Inflammatory macrophage treated with lipopolysaccharide for 1 hour (primary cell): ENCODE measurements at regions not wholly inside any gene's neighbourhood (a gene's known extent, or its start where the extent isn't known, plus 50 kb on each side); places are given as distances from the start of the nearest gene placed in this dataset.
A peak's percentile ranks its signal among the peaks of the same experiment; 100 is the strongest.
"Not testable (repeated sequence)": the region's sequence is repeated elsewhere in the genome, so short reads cannot be mapped to it uniquely, and the experiment has no call there.

Experiments
- DNase-seq, 2 donors: peaks; one replicate each; pipeline ENCODE4 v3.0.0-alpha.2; 2020 to 2022

DNA sequence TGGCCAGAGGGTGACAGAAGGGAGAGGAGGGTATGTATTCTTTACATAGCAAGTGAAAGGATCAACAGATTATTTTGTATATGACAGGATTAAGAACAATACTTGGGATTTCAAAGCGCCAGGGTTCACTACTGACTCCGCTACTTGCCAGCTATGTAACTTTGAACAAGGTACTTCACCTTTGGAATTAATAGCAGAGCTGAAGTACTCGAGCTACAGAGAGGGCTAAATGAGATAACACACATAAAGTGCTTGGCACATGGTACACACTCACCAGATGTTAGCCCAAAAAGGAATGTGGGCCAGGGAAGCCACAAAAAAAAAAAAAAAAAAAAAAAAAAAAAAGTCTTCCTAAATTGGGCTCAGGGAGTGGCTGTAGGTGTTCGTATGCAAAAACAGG is 408.4 kb downstream of the BUD13 start:
- DNase-seq, result no peak

DNA sequence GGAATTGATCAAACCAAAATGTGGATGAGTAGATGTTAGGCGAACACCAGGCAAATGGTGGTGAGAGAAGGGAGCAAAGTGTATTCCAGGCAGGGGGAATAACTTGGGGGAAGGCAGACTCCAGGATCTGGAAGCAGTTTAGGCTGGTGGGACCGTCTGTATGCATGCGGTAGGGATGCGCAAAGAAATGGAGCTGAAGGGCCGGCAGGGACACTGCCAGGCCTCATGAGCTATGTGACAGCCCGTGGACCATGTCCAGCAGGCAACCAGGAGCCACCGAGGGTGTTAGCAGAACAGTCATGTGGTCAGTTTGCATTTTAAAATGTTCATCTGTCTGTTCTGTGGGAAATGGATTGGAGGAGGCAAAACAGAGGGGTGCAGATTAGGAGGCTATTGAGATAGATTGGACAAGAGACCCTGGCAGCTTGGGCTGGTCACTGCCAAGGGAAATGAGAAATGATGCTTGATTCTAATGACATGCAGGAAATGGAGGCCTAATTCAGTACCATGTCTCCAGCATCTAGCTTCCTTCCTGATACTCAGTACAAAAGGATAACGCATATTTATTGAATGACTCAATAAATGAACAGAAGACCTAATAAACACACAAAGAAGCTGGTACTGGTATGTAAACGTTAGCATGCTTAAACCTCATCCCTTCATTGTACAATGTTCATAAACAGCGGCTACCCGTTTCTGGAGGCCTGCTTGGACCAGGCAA is 412.4 kb downstream of the BUD13 start:
- DNase-seq, result no peak

DNA sequence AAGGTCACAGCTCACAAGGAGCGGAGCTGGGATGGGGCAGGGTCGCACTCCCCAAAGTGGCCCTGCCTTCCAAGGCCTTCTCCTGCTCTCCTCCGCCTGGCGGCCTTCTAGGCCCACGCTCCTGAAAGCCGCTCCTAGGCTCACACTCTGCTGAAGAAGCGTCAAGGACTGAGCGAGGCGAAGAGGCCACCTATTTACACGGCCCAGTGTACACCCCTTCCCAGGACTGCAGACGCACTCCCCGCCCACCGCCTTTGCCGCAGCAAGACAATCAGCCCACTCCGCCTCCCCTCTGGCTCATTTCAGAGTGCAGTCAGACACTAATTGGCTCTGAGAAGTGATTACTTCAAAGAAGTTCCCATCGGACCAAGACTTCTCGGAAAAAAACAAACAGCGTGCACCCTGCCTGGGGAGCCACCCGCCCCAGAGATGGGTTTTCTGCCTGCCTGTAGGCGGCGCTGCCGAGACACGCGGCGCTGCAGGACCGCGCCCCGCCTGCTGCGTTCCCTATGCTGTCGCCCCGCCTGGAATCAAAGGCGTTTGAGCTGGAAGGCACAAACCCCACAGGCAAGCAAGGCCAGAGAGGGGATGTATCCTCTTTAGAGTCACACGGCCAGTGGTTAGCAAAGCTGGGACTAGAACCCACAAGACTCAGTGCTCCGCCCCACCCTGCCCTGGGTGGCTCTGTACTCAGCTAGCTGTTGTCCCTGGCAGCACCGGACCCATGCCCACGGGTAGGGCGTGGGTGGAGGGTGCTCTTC is 414.8 kb downstream of the BUD13 start:
- peak; percentile 12 to 17 for DNase-seq

DNA sequence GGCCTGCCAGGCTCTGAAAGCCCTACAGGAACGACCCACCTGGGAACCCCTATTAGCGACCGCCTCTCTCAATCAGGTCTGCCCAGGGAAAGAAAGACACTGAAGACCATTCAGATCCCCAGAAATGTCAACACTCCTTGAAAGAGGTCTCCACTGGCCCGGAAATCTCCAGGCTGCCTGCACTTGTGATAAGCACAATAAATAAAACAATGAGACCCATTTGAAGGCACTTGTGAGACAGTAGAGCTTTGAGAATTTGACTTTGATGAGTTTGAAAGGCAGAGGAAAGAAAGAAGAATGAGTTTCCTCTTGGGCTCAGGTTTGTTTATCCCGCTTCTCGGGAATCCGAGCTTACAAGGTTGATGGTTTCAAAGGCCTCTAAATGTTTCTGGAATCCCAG is 416.3 kb downstream of the BUD13 start:
- DNase-seq, result no peak

DNA sequence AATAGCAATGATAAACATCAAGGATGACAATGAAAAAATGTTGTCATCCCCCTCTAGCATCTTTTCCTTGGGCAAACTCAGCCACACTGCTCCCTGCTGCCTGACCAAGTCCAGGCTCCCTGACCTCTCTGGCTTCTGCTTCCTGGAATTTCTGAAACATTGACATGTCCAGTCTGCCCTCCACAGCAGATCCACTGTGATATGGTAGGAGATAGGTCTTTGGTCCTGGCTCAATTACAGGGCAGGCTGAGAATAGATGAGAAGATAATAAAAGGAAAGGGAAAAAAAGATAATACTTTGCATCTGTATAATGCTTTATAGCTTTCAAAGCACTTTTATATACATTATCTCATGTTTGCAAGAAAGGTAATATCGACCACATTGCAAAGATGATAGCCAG is 417.7 kb downstream of the BUD13 start:
- DNase-seq, result no peak

DNA sequence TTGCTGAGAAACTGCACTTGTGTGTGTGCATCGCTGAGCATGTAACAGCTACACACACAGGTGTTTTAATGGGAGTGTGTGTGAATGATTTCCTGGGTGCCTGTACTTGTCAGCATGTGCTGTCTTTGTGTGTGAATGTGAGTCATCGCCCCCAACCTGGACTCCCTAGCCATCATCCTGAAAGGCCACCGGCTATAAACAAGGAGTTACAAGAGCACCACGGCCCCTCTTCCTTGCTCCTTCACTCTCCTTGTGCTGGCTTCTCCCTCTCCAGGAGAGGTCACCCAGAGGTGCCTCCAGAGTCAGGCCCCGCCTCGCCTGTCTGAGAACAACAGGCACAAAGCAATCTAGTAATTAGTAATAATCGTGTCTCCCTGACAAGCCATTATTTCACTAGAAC is 419.2 kb downstream of the BUD13 start:
- DNase-seq, result no peak

DNA sequence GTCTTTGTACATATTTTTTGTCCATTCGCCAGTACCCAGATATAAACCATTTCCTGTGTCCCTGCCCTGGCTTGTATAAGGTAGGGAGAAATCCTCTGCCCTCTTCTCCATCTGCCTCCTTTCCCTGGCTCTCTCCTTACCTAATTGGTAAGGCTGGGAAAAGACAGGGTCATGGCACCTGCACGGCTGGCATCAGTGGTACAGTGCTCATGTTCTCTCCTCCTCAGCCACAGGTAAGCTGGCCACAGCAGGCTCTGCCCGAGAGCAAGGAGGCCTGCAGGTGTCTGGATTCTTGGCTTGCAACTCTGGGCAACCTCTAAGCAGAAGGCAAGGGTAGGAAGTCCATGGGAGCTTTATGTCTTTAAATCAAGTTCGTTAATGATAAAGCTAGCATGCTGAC is 419.9 kb downstream of the BUD13 start:
- no peak for DNase-seq

DNA sequence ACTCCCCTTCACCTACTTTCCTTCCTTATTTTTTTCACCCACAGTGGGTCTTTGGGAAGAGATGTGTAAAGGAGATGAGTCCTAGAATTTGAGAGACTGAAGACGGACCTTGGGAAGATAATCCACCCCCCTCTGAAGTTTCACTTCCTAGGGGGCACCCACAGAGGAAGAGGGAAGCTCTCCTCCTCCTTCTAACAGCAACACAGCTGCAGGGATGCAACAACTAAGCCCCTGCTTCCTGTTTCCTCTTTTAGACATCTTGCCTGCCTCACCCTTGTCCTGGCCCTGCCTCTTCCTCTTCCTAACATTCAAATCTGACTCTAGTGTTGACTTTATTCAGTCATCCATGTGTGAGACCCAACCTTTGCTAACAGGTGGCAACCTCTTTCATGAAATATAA is 424.6 kb downstream of the BUD13 start:
- DNase-seq, result peak; percentile 53 to 83

DNA sequence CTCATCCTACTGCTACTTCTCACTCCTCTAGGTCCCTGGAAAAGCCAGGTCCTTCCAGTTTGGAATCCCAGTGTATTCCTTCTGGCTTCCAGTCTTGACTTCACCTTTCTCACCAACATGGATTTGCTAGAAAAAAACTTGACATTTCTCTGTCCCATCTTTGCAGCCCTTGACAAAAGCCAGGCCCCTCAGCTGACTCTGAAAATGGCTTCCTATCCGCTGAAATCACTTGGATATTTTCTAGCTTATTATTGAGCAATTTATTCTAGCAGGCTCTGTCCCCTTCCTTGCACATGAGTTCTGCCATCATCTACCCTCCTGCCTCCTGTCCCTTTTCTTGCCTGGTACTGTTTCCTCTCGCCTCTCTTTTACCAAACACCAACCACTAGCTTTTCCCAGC is 427.2 kb downstream of the BUD13 start:
- DNase-seq, result no peak

DNA sequence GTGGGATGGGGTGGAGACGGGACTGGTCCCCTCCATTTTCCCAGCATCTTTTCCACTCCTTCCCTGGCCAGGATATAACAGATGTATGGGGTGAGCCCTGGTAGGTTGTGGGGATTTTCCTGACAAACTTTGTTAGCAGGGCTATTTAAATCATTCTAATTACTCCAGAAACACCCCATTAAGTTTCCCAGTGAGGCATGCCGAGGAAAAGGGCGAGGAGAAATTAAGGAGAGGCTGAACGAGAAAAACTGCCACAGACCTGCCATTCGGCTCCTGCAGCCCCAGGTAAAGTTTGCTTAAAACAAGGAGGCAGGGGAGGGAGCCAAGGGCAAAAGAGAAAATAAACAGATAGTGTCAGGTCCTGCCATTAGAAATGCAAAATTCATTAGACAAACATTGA is 428.2 kb downstream of the BUD13 start:
- DNase-seq, result no peak

DNA sequence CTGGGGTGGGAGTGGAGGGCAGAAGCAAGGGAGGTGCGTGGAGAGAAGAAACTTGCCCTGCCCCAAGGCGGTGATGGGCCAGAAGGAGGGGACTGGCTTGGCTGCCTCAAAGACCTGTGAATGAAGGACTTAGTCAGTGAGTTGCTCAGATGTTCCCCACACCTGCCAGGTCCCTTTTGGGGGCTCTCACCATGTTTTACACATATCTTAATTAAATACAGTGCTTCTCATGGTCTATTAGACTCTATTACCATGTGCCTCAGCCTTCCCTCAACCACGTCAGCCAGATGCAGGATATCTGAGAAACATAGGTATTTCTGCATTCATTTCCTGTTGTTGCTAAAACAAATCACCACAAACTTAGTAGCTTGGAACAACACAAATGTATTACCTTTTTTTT is 429.5 kb downstream of the BUD13 start:
- no peak for DNase-seq

DNA sequence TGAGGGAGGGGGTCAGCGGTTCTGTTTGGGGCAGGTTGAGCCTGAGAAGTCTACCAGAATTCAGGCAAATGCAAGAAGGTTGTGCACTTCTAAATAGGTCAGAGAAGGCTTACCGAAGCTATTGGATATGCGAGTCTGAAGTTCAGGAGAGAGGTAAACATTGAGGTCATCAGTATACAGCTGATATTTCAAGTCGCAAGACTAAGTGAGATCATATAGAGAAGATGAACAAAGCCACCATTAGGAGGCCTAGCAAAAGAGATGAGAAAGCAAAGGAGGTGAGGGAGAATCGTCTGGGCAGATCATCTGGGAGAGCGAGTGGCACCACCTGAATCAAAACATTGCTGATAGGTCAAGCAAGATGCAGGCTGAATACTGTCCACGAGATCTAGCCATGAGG is 430.6 kb downstream of the BUD13 start:
- DNase-seq, result no peak

DNA sequence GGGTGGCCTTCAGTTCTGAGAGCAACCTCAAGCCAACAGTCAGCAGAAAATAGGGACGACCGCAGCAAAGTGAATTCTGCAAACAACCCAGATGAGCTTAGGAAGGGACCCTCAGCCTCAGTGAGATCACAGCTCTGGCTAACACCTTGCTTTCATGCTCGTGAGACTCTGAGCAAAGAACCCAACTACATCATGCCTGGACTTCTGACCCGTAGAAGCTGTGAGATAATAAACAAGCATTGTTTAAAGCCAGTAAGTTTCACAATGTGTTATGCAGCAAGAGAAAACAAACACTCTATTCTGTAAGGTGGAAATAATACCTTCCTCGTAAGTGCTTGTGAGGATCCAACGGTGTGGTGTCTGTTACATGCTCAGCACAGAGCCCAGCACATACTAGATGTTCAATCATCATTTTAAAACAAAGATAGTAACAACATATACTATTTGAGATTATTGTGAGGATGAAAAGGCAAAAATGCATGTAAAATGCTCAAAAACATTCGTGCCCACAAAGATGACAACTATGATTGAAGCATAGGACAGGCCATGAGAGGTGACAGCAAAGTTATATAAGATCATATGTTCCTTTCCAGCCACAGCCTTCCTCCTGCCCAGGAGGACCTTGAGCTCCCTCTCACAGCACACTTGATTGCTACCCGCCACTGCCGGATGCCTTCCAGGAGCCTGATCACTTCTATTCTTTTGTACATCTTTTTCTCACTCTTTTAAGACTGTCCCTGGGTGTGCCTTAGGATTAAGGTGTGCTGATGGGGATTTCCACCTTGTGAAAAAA is 433.3 kb downstream of the BUD13 start:
- no peak for DNase-seq

DNA sequence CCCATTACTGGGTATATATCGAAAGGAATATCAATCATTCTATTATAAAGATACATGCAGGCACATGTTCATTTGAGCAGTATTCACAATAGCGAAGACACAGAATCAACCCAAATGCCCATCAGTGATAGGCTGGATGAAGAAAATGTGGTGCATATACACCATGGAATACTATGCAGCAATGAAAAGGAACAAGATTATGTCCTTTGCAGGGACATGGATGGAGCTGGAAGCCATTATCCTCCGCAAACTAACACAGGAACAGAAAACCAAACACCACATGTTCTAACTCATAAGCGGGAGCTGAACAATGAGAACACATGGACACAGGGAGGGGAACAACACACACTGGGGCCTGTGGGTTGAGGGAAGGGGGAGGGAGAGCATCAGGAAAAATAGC is 434.3 kb downstream of the BUD13 start:
- not testable (repeated sequence) for DNase-seq

DNA sequence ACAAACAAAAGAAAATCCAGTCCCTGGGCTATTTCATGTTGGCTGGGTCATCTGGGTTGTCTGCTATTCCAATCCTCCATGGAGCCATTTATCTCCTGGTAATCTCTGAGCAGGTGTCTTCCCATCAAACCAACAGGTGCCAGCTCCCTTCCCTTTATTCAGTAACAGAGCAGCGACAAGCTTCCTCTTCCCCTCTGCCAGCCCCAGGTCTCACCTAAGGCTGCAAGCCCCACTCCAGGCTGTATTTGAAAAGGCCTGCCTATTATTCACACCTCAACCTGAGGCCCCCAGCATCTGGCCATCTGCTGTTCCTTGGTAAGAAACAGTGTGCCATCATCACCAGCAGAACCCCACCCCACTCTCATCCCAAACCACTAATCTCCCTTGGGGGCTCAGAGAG is 436.2 kb downstream of the BUD13 start:
- no peak for DNase-seq

DNA sequence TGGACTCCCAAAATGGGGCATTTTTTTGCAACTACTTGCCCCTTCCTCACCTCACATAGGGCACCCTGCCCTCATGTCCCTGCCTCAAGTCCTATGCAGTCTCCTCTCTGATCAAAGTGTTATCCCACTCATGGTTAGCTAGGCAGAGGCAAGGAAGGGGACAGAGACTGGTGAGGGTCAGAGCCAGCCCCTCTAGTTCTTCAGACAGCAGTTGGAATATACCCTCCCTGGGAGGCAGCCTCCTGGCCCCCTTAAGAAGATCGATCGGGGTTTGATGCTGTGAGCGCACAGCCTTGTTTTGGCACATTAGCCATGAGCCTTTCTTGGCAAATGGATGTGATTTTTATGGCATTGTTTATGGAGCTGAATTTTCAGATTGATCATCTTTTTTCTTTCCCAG is 436.9 kb downstream of the BUD13 start:
- no peak for DNase-seq

DNA sequence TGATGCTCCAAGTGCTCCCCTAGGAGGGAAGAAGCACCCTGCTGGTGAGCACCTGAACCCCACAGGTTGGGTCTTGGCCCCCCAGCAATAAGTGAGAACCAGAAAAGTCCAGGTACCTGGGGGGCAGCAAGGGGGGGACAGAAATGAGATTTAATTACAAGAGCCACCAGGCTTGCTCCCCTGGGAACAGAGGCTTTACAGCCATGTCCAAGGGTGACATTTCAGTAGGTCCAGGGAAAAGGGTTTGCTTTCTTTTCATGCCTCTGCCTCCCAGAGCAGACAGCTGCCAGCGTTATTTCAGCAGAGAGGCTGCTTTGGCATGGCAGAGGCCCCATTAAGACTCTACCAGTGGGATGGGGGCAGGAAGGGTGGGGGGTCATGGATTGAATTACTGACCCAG is 437.7 kb downstream of the BUD13 start:
- no peak for DNase-seq

DNA sequence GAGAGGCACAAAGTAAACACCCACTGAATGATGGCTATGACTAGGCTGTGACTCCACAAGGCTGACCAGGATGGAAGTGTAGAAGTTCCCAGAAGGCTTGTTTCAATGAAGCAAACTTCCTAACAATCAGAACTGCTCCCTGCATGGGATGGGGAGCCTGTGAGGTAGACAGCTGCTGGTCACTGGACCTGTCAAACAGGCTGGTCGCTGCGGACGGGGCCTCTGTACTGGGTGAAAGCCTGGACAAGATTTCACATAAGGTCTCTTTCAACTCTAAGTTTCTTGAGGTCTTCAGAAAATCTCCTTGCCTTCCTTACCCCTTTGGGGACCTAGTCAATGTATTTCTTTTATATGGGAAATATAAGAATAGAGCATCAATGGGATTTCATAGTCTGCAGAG is 438.2 kb downstream of the BUD13 start:
- DNase-seq, result no peak

DNA sequence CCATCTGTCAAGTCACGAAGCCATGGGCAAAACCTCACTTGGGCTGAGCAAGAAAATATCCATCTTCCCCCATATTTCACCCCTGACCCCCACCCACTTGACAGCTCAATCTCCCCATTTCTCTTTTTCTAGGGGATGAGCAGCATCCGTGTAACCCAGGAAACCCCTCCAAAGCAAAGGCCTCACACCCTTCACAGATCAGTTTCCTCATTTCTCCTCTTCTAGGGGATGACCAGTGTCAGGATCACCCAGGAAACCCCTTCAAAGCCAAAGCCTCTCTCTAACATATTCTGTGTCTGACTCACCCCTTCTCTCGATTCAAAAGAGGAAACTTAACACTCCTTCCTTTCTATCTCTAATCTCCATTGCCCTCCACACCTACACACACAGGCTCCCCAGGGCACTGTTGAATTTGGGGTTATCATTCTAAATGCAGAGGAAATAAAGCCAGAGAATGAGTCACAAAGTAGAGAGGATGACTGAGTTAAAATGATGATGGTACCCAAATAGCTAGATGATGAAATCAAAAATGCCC is 439.7 kb downstream of the BUD13 start:
- peak; percentile 64 to 95 for DNase-seq

DNA sequence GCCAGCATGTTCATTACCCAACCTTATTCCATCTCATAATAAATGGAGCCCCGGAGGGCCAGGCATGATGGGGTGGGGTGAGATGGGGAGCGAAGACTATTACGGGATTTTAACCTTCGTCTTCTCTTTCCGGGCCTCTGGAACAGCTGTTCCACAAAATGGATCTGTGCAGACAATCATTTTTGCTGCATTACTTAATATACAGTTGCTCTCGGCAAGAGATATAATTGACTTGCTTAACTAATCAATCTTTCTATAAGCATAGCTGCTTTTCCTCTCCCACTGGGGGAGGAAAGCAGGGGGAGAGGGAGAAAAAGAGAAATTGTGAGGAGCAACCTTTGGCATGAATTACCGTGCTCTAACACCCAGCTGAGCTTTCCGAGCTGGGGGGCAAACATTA is 440.4 kb downstream of the BUD13 start:
- no peak for DNase-seq

DNA sequence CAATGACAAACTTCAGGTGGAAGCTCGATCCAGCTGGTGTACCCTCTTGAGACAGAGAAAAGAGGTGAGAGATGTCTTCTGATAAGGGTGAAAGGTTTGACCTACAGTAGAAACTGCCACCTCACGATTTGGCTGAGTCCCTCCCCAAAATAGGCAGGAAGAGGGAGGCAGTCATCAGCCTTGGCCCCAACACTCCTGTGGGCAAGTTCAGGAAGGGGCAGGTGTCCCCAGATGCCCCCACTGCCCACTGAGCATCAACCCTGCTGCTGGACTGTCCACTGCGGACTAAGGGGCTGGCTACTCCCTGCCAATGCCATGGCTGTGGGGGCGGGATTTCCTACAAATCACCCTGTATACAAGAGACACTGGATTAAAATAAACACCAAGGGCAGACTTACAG is 441.4 kb downstream of the BUD13 start:
- no peak for DNase-seq

DNA sequence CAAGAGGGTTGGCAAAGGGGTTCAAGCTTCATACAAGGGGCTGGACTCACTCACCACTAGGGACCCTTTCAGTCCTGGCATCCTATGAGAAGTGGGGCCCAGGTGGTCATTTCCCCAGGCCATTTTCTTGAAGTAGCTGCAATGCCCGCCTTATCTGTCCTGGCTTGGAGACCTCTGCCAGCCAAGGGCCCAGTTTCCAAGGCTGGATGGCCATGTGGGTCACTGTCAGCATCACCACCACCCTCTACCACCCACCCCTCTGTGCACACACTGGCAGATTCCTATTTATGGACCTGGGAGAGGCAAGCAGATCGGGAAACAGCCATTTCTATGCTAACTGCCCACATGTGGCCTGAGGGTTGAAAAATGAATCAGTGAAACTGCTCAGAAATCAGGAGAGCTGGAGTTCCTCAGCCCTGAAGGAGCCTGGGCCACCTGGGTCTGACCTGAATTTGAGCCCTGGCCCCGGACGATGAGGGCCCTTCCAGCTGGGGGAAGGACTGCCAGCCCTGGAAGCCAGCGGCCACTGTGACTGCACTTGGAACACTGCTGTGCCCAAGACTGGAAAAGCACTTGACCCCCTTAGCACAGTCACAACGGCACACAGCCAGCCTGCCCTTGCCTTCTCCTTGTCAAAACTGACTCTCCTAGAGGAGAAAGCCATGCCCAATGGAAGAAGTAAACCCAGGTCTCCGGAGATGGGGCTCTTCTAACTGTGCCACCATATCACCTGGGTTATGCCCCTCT is 442.2 kb downstream of the BUD13 start:
- no peak for DNase-seq
